Mesothelial cell of epicardium (in vitro differentiated cells): ENCODE measurements at regions not wholly inside any gene's neighbourhood (a gene's known extent, or its start where the extent isn't known, plus 50 kb on each side); places are given as distances from the start of the nearest gene placed in this dataset.

Source experiments
- DNase-seq, 2 experiments: peaks; one replicate each; pipeline ENCODE4 v3.0.0; 2021; ENCODE audit warnings: low spot score in 2 of 2; ENCODE audit not compliant: unreplicated experiment in 2 of 2
- H3K27ac Mint-ChIP-seq: 2 replicates; pipeline ENCODE4 v1.8.0; 2021; ENCODE audit warnings: mixed read lengths
- H3K27me3 Mint-ChIP-seq: 2 replicates; pipeline ENCODE4 v1.8.0; 2021; ENCODE audit warnings: low read depth, mixed read lengths
- H3K36me3 Mint-ChIP-seq: 2 replicates; pipeline ENCODE4 v1.8.0; 2021; ENCODE audit warnings: mixed read lengths
- H3K4me1 Mint-ChIP-seq: 2 replicates; pipeline ENCODE4 v1.8.0; 2021; ENCODE audit warnings: mixed read lengths
- H3K4me3 Mint-ChIP-seq: 2 replicates; pipeline ENCODE4 v1.8.0; 2021; ENCODE audit warnings: mild to moderate bottlenecking, moderate library complexity, mixed read lengths
- H3K9me3 Mint-ChIP-seq: 2 replicates; pipeline ENCODE4 v1.8.0; 2021; ENCODE audit warnings: mixed read lengths
- CTCF ChIP-seq: fragments of 200-600 bp; sonication (generic); IDR thresholded peaks from one replicate; pipeline ENCODE4 v1.5.0; 2021; ENCODE audit warnings: antibody characterized with exemption; ENCODE audit not compliant: unreplicated experiment

- Mint-ChIP-seq H3K4me1 (peaks cover 16% of the 10 kb centered on the region), H3K27me3 (no peaks in the 10 kb centered on the region), H3K36me3 (no peaks in the 10 kb centered on the region), H3K9me3 (no peaks in the 10 kb centered on the region), H3K4me3 (no peak overlapping the region), H3K27ac (no peak overlapping the region)
- DNase-seq: no peak
- TF ChIP-seq CTCF: no peak
These were observed 52.7 kb upstream of the TM9SF2 start for GRCh38 chr13:99448546-99448945.

GRCh38 chr13:99450416-99450815 lies 50.9 kb upstream of the TM9SF2 start:
- DNase-seq: no peak
- peaks cover 3% of the 10 kb centered on the region for H3K36me3 Mint-ChIP-seq
- peaks cover 6% of the 10 kb centered on the region for H3K9me3 Mint-ChIP-seq
- H3K4me1 Mint-ChIP-seq: peaks cover 16% of the 10 kb centered on the region
- no peaks in the 10 kb centered on the region for H3K27me3 Mint-ChIP-seq
- no peak for TF ChIP-seq CTCF
- H3K27ac Mint-ChIP-seq: no peak overlapping the region
- H3K4me3 Mint-ChIP-seq: no peak overlapping the region
